ENCODE measurements at regions not wholly inside any gene's neighbourhood (a gene's known extent, or its start where the extent isn't known, plus 50 kb on each side); places are given as distances from the start of the nearest gene placed in this dataset.

GRCh38 chr3:156617781-156618180 is 56.6 kb upstream of the TIPARP start:
- Histone ChIP-seq H3K27ac (ENCODE audit: low read depth, low read length, poor library complexity, severe bottlenecking) (peak overlapping the region; percentile 56), H3K27me3 (replicated peaks; ENCODE audit: insufficient read depth, low read depth, low read length, poor library complexity) (no peaks in the 10 kb centered on the region), H3K4me3 (ENCODE audit: low read depth, low read length, poor library complexity, severe bottlenecking) (no peak overlapping the region), H3K4me1 (ENCODE audit: insufficient read depth, low read length, poor library complexity, severe bottlenecking) (peaks cover 56% of the 10 kb centered on the region), H3K9me3 (ENCODE audit: low read depth, low read length, poor library complexity, severe bottlenecking) (no peaks in the 10 kb centered on the region), H3K36me3 (ENCODE audit: insufficient read depth, low read length, poor library complexity, severe bottlenecking) (no peaks in the 10 kb centered on the region)
- TF ChIP-seq CTCF (conservative IDR thresholded peaks at IDR 0.05; ENCODE audit: low read depth, low read length) (no peak), EZH2 (IDR thresholded peaks at IDR 0.05; ENCODE audit: borderline replicate concordance, low read depth, low read length, poor library complexity, severe bottlenecking) (no peak)
- intact Hi-C loops (cut with micrococcal nuclease; ENCODE audit: unreplicated experiment): no loop called here
- ChIA-PET CTCF (no interaction called here), POLR2A (ENCODE audit: low non-redundant PET) (interaction anchor here (0.6 kb wide), 1 partner anchor 61 kb away, joined by 3 read pairs; no protein-coding TSS in a partner anchor)
- BruUV-seq (replicated peaks): no TSS peak
- no peak for DNase-seq (ENCODE audit: low spot score)

- no TSS peak for BruUV-seq (replicated peaks)
- Histone ChIP-seq H3K27ac (ENCODE audit: low read depth, low read length, poor library complexity, severe bottlenecking) (peak overlapping the region; percentile 56), H3K4me1 (ENCODE audit: insufficient read depth, low read length, poor library complexity, severe bottlenecking) (peaks cover 62% of the 10 kb centered on the region), H3K9me3 (ENCODE audit: low read depth, low read length, poor library complexity, severe bottlenecking) (no peaks in the 10 kb centered on the region), H3K4me3 (ENCODE audit: low read depth, low read length, poor library complexity, severe bottlenecking) (no peak overlapping the region), H3K36me3 (ENCODE audit: insufficient read depth, low read length, poor library complexity, severe bottlenecking) (no peaks in the 10 kb centered on the region), H3K27me3 (replicated peaks; ENCODE audit: insufficient read depth, low read depth, low read length, poor library complexity) (no peaks in the 10 kb centered on the region)
- CTCF ChIA-PET: no interaction called here
- POLR2A ChIA-PET (ENCODE audit: low non-redundant PET): no interaction called here
- DNase-seq (ENCODE audit: low spot score): no peak
- TF ChIP-seq CTCF (conservative IDR thresholded peaks at IDR 0.05; ENCODE audit: low read depth, low read length) (no peak), EZH2 (IDR thresholded peaks at IDR 0.05; ENCODE audit: borderline replicate concordance, low read depth, low read length, poor library complexity, severe bottlenecking) (no peak)
- intact Hi-C loops (cut with micrococcal nuclease; ENCODE audit: unreplicated experiment): no loop called here
Measured at GRCh38 chr3:156617145-156617544, 57.2 kb upstream of the TIPARP start.

- Histone ChIP-seq H3K4me1 (ENCODE audit: insufficient read depth, low read length, poor library complexity, severe bottlenecking) (peaks cover 72% of the 10 kb centered on the region), H3K36me3 (ENCODE audit: insufficient read depth, low read length, poor library complexity, severe bottlenecking) (no peaks in the 10 kb centered on the region), H3K27me3 (replicated peaks; ENCODE audit: insufficient read depth, low read depth, low read length, poor library complexity) (no peaks in the 10 kb centered on the region), H3K9me3 (ENCODE audit: low read depth, low read length, poor library complexity, severe bottlenecking) (no peaks in the 10 kb centered on the region), H3K4me3 (ENCODE audit: low read depth, low read length, poor library complexity, severe bottlenecking) (no peak overlapping the region), H3K27ac (ENCODE audit: low read depth, low read length, poor library complexity, severe bottlenecking) (peak overlapping the region; percentile 99)
- no peak for TF ChIP-seq CTCF (conservative IDR thresholded peaks at IDR 0.05; ENCODE audit: low read depth, low read length)
- no peak for TF ChIP-seq EZH2 (IDR thresholded peaks at IDR 0.05; ENCODE audit: borderline replicate concordance, low read depth, low read length, poor library complexity, severe bottlenecking)
- intact Hi-C loops (cut with micrococcal nuclease; ENCODE audit: unreplicated experiment): loop anchor here (2.0 kb wide), 1 partner anchor 59 kb away; the partner anchor contains the start of gene TIPARP
- BruUV-seq (replicated peaks): no TSS peak
- POLR2A ChIA-PET (ENCODE audit: low non-redundant PET): no interaction called here
- peak; percentile 82 for DNase-seq (ENCODE audit: low spot score)
- CTCF ChIA-PET: no interaction called here
Measured at GRCh38 chr3:156615592-156616173, 58.7 kb upstream of the TIPARP start.

Measured in A673 (cell line).